HPDE6-E6E7 (cell line): ENCODE measurements at regions not wholly inside any gene's neighbourhood (a gene's known extent, or its start where the extent isn't known, plus 50 kb on each side); places are given as distances from the start of the nearest gene placed in this dataset.
"Not testable (repeated sequence)": the region's sequence is repeated elsewhere in the genome, so short reads cannot be mapped to it uniquely, and the experiment has no call there.

Experiments
- DNase-seq: peaks from one replicate; pipeline ENCODE4 v3.0.0; 2011; ENCODE audit warnings: missing footprints; ENCODE audit errors: extremely low spot score

GRCh38 chr3:181533811-181534210 is 177.9 kb upstream of the SOX2 start:
- no peak for DNase-seq

GRCh38 chr3:181530584-181530983 is 181.1 kb upstream of the SOX2 start:
- no peak for DNase-seq

- DNase-seq, result no peak
These were observed 189.9 kb upstream of the SOX2 start for GRCh38 chr3:181521831-181522230.

DNA sequence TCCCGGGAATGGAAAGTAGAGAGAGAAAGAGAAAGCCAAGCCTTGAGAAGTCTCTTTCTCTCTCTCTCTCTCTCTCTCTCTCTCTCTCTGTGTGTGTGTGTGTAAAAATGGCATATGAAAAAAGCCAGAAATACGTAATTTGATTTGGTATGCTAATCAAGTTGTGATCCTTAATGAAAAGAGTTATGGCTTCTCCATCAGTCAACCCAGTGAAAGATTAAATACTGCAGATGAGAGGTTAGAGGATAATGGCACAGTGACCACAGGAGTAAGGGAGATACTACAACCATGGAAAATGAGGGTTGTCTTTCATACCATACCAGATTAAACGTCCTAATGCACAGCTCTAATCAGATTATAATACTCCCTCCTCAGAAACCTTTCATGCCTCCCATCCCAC is 193.5 kb upstream of the SOX2 start:
- DNase-seq, result no peak

DNA sequence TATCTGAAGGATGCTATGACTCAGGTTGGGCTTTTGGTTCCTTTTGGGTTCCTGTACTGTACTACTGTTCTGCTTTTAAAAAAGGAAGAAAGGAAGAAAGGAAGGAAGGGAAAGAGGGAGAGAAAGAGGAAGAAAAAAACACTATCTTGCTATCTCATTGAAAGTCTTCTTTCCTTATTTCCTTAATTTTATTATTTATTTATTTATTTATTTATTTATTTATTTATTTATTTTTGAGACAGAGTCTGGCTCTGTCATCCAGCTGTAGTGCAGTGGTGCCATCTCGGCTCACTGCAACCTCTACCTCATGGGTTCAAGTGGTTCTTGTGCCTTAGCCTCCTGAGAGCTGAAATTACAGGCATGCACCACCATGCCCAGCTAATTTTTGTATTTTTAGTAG is 198.9 kb upstream of the SOX2 start:
- DNase-seq, result no peak

DNA sequence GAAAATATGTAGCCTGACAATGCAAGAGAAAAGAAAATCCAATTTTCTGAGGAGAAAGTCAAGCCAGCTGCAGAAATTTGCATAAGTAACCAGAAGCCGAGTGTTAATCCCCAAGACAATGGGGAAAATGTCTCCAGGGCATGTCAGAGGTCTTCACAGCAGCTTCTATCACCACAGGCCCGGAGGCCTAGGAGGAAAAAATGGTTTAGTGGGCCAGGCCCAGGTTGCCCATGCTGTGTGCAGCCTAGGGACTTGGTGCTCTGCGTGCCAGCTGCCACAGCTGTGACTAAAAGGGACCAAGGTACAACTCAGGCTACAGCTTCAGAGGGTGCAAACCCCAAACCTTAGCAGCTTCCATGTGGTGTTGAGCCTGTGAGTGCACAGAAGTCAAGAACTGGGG is 201.2 kb upstream of the SOX2 start:
- no peak for DNase-seq

DNA sequence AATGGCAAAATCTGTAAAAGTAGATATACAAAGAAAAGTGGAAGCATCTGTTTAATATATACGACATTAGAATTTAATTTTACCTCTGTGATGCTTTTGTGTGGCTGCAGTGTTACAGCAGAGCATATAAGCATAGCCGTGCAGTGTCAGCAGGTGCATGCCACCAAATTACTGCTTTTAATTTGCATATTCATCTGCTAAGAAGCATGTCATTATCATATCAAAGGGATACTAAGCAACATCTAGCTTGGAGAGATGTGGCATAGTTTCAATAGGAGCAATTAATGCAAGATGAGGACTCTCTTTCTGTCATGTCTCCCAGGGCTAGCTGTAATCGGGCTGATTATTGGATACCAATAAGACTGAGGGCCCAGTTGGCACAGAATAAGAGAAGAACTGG is 214.4 kb upstream of the SOX2 start:
- DNase-seq, result no peak

- no peak for DNase-seq
These were observed 218.3 kb upstream of the SOX2 start for GRCh38 chr3:181493423-181493822.

- DNase-seq, result no peak
These were observed 223.2 kb upstream of the SOX2 start for GRCh38 chr3:181488536-181488935.

DNA sequence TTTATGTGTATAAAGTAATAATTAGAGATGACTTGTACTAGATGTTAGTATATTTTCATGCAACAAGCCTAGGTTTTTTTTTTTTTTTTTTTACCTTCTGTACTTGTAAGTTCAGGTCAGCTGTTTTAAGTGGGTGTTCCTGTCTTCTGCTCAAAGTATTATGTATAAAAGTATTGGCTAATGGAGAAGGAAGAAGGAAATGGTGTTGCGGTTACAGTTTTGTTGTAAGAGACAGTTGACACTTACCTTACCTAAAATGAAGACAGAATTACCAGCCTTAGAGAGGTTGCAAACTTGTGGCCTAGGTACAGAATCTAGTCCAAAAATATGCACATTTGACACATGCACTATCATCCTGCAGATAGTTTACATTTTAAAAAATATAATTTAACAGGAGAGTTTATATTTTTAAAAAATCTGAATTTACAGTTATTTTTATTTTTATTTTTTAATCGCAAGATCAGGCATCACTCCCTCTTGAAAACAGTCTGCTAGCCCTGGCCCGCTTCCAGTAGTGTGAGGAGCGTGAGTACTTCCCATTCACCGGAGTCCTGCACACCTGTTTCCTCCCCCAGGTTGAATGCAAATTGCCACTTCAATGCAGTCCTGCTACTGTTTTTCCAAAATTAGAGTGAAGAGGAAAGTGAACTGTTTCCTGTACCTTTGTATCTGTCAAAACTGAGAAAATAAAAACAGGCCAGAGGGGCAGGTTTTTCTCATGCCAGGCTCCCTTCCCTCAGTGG is 224.3 kb upstream of the SOX2 start:
- DNase-seq, result no peak

DNA sequence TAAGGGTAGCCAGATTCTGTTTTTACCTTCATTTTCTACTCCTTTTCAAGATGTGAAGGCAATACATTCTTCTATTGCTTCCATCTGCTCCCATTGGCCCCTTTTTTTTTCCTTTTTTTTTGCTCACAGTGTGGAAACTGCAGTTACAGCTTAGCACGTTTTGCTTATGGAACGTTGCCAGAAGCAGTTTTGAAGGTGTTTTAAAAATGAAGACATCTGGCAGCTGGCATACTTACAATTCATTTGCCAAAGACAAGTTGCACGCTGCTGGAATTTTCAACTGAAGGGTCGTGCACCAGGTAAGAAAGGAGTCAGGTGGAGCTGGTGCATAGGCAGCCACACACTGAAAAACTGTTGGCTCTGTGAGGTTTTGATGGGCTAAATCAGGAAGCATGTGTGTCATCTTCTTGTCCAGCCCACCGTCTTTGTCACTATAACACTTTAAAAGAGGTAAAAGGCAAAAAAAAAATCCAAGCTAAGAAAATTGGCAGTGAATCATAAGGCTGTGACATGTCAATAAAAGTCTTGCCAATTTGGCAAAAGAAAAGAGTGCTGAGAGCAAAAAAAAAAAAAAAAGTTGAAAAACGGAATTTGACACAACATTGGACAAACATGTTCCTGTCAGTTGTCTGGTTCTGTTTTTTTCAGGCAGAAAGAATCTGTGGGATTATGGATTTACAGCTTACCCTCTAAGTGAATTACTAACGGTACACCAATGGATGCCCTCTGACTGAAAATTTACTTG is 225.4 kb upstream of the SOX2 start:
- DNase-seq, result no peak

DNA sequence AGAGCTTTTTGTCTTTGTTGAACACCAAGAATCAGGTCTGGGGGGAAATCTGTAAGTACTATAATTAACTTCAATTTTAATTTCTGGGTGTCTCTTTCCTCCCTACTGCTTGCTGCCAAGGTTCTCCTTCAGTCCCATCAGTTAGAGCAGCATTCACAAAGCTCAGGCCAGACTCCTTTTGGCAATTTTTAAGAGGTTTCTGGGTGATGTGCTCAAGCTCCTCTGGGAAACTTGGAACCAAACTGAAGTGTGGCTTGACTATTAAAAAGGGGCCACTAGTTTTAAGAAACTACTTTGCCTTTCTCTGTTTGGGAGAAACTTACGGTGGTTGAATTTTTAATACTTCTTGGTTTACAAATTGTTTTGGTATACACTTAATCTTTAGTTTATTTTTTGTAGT is 227.7 kb upstream of the SOX2 start:
- DNase-seq, result no peak

DNA sequence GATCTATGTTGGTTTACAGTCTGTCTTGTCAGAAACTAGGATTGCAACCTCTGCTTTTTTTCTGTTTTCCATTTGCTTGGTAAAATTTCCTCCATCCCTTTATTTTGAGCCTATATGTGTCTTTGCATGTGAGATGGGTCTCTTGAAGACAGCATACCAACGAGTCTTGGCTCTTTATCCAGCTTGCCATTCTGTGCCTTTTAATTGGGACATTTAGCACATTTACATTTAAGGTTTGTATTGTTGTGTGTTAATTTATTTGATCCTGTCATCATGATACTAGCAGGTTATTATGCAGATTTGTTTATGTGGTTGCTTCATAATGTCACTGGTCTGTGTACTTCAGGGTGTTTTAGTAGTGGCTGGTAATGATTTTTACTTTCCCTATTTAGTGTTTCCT is 236.6 kb upstream of the SOX2 start:
- DNase-seq, result not testable (repeated sequence)

GRCh38 chr3:181470349-181470748 is 241.4 kb upstream of the SOX2 start:
- no peak for DNase-seq

- DNase-seq, result no peak
These were observed 247.6 kb upstream of the SOX2 start for GRCh38 chr3:181464033-181464694.

DNA sequence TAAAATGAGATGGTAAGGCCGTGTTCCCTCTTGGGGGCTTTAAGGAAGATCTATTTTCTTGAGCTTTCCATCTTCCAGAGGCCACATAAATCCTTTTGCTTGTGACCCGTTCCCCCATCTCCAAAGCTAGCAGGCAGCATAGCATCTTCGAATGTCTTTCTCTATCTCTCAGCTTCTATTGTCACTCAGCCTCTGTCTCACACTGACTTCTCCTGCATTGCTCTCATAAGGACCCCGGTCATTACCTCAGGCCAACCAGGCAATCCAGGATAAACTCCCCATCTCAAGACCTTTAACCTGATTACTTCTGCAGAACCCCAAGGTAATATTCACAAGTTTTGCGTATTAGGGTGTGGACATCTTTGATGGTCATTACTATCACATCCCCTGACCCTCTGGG is 250.3 kb upstream of the SOX2 start:
- no peak for DNase-seq

DNA sequence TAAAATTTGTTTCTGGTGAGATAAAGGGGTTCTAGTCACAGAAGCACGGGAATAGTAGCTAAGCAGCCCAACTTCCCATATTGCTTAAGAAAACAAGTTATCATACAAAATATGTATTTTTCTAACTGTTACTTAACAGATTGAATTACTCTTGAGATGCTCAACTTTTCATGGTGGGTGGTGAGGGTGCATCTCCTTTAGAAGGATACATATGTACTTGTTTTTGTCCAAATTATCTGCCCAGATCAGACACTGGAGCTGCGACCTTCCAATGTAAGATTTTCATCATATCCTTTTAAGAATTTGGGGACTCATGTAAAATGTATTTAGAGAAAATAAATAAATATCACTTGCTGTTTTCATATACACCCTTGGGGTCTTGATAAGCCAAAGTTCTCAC is 252.2 kb upstream of the SOX2 start:
- no peak for DNase-seq

GRCh38 chr3:181458857-181459256 is 252.9 kb upstream of the SOX2 start:
- no peak for DNase-seq

DNA sequence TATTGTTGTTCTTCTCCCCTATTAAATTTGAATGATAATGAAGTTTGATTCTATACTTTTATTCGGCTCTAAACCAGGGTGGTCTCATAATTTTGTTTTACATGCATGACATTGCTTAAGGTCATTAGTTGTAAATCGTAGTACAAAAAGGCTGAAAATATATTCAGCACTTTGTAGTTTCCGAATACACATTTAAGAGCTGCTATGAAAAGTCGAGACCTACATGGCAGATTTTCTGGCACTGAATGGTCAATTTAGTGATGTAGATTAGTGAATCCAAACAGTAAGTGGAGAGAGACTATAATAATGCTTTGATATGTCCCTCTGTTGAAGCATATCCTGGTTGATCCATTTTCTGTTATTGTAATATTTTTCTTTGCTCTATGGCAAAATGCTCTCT is 254.0 kb upstream of the SOX2 start:
- DNase-seq, result no peak

GRCh38 chr3:181457190-181457589 is 254.5 kb upstream of the SOX2 start:
- DNase-seq, result no peak

GRCh38 chr3:181455276-181455675 is 256.4 kb upstream of the SOX2 start:
- no peak for DNase-seq

- no peak for DNase-seq
These were observed 257.2 kb upstream of the SOX2 start for GRCh38 chr3:181454451-181455027.

- no peak for DNase-seq
These were observed 265.0 kb upstream of the SOX2 start for GRCh38 chr3:181446741-181447140.
